ENCODE measurements at regions not wholly inside any gene's neighbourhood (a gene's known extent, or its start where the extent isn't known, plus 50 kb on each side); places are given as distances from the start of the nearest gene placed in this dataset.
A peak's percentile ranks its signal among the peaks of the same experiment; 100 is the strongest.
"Not testable (repeated sequence)": the region's sequence is repeated elsewhere in the genome, so short reads cannot be mapped to it uniquely, and the experiment has no call there.

- no peak for DNase-seq
Observed at GRCh38 chr1:232579958-232580941, 49.7 kb downstream of the SIPA1L2 start.

GRCh38 chr1:232579466-232579865 lies 50.5 kb downstream of the SIPA1L2 start:
- DNase-seq = no peak

GRCh38 chr1:232578651-232579195 lies 51.2 kb downstream of the SIPA1L2 start:
- no peak for DNase-seq

- DNase-seq = peak; percentile 7
Observed at GRCh38 chr1:232577772-232578171, 52.2 kb downstream of the SIPA1L2 start.

GRCh38 chr1:232576537-232576936 lies 53.4 kb downstream of the SIPA1L2 start:
- no peak for DNase-seq

GRCh38 chr1:232575763-232576040 lies 54.2 kb downstream of the SIPA1L2 start:
- DNase-seq = no peak

- no peak for DNase-seq
Observed at GRCh38 chr1:232574889-232575762, 54.8 kb downstream of the SIPA1L2 start.

- no peak for DNase-seq
Observed at GRCh38 chr1:232574077-232574476, 55.9 kb downstream of the SIPA1L2 start.

- DNase-seq = no peak
Observed at GRCh38 chr1:232571523-232571922, 58.4 kb downstream of the SIPA1L2 start.

- no peak for DNase-seq
Observed at GRCh38 chr1:232570007-232570406, 59.9 kb downstream of the SIPA1L2 start.

GRCh38 chr1:232569554-232569921 lies 60.4 kb downstream of the SIPA1L2 start:
- not testable (repeated sequence) for DNase-seq

- DNase-seq = no peak
Observed at GRCh38 chr1:232568906-232569553, 60.9 kb downstream of the SIPA1L2 start.

- no peak for DNase-seq
Observed at GRCh38 chr1:232568331-232568852, 61.5 kb downstream of the SIPA1L2 start.

- no peak for DNase-seq
Observed at GRCh38 chr1:232566093-232566492, 63.8 kb downstream of the SIPA1L2 start.

- no peak for DNase-seq
Observed at GRCh38 chr1:232562855-232563510, 67.0 kb downstream of the SIPA1L2 start.

GRCh38 chr1:232561381-232561780 lies 68.6 kb downstream of the SIPA1L2 start:
- DNase-seq = no peak

GRCh38 chr1:232560940-232561339 lies 69.0 kb downstream of the SIPA1L2 start:
- DNase-seq = no peak

GRCh38 chr1:232558954-232559353 lies 71.0 kb downstream of the SIPA1L2 start:
- no peak for DNase-seq

GRCh38 chr1:232557502-232558191 lies 72.3 kb downstream of the SIPA1L2 start:
- no peak for DNase-seq

GRCh38 chr1:232557096-232557495 lies 72.8 kb downstream of the SIPA1L2 start:
- DNase-seq = no peak

GRCh38 chr1:232556351-232556750 lies 73.6 kb downstream of the SIPA1L2 start:
- no peak for DNase-seq

Measured in CD4-positive, alpha-beta T cell treated with Interleukin-6 for 4 hours (primary cell).